Omental fat pad (tissue), 3 donors: ENCODE measurements at regions not wholly inside any gene's neighbourhood (a gene's known extent, or its start where the extent isn't known, plus 50 kb on each side); places are given as distances from the start of the nearest gene placed in this dataset.

Source experiments
- ATAC-seq: fragments of 150-250 bp; one replicate; pipeline ENCODE4 v1.9.1; 2016; ENCODE audit warnings: mild to moderate bottlenecking, moderate library complexity; ENCODE audit not compliant: low FRiP score
- DNase-seq: peaks from one replicate; pipeline ENCODE4 v3.0.0-alpha.2; 2019; ENCODE audit warnings: low spot score
- CTCF ChIP-seq, 3 donors: fragments of 450-650 bp; IDR thresholded peaks; one replicate each; pipeline ENCODE4 v1.5.1; 2016 to 2017; ENCODE audit warnings: antibody characterized with exemption in 3 of 3, mild to moderate bottlenecking in 3 of 3, moderate library complexity in 2 of 3

- no peak for DNase-seq
Observed at GRCh38 chr9:88803546-88804253, 187.6 kb upstream of the S1PR3 start.

GRCh38 chr9:88804254-88804596 lies 187.0 kb upstream of the S1PR3 start:
- TF ChIP-seq CTCF (IDR thresholded peaks at IDR 0.05) = no peak
- ATAC-seq = no peak
- DNase-seq = no peak

More at GRCh38 chr9:88803546-88804253, 187.6 kb upstream of the S1PR3 start:
- ATAC-seq = no peak
- TF ChIP-seq CTCF (IDR thresholded peaks at IDR 0.05) = no peak

- no peak for TF ChIP-seq CTCF (IDR thresholded peaks at IDR 0.05)
- ATAC-seq (no peak), DNase-seq (no peak)
Observed at GRCh38 chr9:88805217-88805943, 185.9 kb upstream of the S1PR3 start.

GRCh38 chr9:88807426-88807825 lies 183.8 kb upstream of the S1PR3 start:
- ATAC-seq = no peak
- no peak for DNase-seq
- TF ChIP-seq CTCF (IDR thresholded peaks at IDR 0.05) = no peak

- ATAC-seq (no peak), DNase-seq (no peak)
- no peak for TF ChIP-seq CTCF (IDR thresholded peaks at IDR 0.05)
Observed at GRCh38 chr9:88808019-88808656, 183.1 kb upstream of the S1PR3 start.

- ATAC-seq (no peak), DNase-seq (no peak)
- TF ChIP-seq CTCF (IDR thresholded peaks at IDR 0.05) = no peak
Observed at GRCh38 chr9:88808761-88809354, 182.4 kb upstream of the S1PR3 start.
